SK-N-SH (cell line): ENCODE measurements at regions not wholly inside any gene's neighbourhood (a gene's known extent, or its start where the extent isn't known, plus 50 kb on each side); places are given as distances from the start of the nearest gene placed in this dataset.

Experiments used
- CHD2 ChIP-seq: fragments of 150-350 bp; IDR thresholded peaks from 2 replicates; pipeline ENCODE4 v1.6.1; 2018; ENCODE audit warnings: low read length; ENCODE audit not compliant: partially characterized antibody
- EZH2phosphoT487 ChIP-seq: fragments of 200-600 bp; sonication (generic); IDR thresholded peaks from 2 replicates; pipeline ENCODE4 v1.6.1; 2017; ENCODE audit warnings: low read depth, mixed run types, mild to moderate bottlenecking, antibody characterized with exemption, moderate library complexity, borderline replicate concordance
- POLR2AphosphoS5 ChIP-seq: IDR thresholded peaks from 2 replicates; pipeline ENCODE4 v1.6.1; 2012; ENCODE audit warnings: low read depth, low read length
- RFX5 ChIP-seq: IDR thresholded peaks from 2 replicates; pipeline ENCODE4 v1.6.1; 2012; ENCODE audit warnings: mild to moderate bottlenecking, improper control_type of control experiment, low read length
- YY1 ChIP-seq: IDR thresholded peaks from 2 replicates; pipeline ENCODE4 v1.4.0; 2012; ENCODE audit warnings: low read depth, mild to moderate bottlenecking
- TF ChIP-seq, protein P1 (sequence below): fragments of 200-600 bp; sonication (generic); IDR thresholded peaks from 2 replicates; pipeline ENCODE4 v1.6.1; 2017; ENCODE audit warnings: antibody characterized with exemption, mild to moderate bottlenecking, moderate library complexity

DNA sequence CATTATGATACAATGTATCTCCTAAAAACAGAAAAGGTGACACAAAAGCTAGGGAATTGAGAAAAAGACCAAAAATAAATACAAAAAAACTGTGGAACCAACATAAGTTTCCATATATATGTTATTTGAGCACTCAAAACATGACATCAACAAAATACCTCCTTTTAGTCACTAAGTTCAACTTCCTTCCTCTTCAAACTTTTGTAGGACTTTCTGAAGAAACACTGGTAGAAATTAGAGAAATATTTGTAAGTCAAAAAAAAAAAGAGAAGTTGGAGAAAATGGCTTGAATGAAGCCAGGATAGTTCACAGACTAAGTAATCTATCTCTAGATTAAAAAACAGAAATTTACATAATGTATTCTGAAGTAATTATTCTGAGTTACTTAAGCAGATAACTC is 208.4 kb upstream of the ALCAM start:
- TF ChIP-seq, protein P1, sequence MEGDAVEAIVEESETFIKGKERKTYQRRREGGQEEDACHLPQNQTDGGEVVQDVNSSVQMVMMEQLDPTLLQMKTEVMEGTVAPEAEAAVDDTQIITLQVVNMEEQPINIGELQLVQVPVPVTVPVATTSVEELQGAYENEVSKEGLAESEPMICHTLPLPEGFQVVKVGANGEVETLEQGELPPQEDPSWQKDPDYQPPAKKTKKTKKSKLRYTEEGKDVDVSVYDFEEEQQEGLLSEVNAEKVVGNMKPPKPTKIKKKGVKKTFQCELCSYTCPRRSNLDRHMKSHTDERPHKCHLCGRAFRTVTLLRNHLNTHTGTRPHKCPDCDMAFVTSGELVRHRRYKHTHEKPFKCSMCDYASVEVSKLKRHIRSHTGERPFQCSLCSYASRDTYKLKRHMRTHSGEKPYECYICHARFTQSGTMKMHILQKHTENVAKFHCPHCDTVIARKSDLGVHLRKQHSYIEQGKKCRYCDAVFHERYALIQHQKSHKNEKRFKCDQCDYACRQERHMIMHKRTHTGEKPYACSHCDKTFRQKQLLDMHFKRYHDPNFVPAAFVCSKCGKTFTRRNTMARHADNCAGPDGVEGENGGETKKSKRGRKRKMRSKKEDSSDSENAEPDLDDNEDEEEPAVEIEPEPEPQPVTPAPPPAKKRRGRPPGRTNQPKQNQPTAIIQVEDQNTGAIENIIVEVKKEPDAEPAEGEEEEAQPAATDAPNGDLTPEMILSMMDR: no peak
- TF ChIP-seq EZH2phosphoT487: no peak
- TF ChIP-seq YY1: no peak
- TF ChIP-seq POLR2AphosphoS5: no peak
- TF ChIP-seq CHD2: no peak
- no peak for TF ChIP-seq RFX5
